ENCODE measurements at regions not wholly inside any gene's neighbourhood (a gene's known extent, or its start where the extent isn't known, plus 50 kb on each side); places are given as distances from the start of the nearest gene placed in this dataset.

- TF ChIP-seq CHD7 (IDR thresholded peaks at IDR 0.05; ENCODE audit: insufficient replicate concordance, low read length) (no peak), RXRA (IDR thresholded peaks at IDR 0.05; ENCODE audit: insufficient read depth, low read depth, low read length) (no peak), RAD21 (IDR thresholded peaks at IDR 0.05 in 1 of 2, conservative IDR thresholded peaks at IDR 0.05 in 1 of 2; ENCODE audit: low read depth in 2 of 2, low read length in 2 of 2) (peak; percentile 66 to 77), MAX (IDR thresholded peaks at IDR 0.05) (peak; percentile 50; the same call in 1 of the 2 replicates), TEAD4 (IDR thresholded peaks at IDR 0.05; ENCODE audit: low read depth, low read length) (no peak), ASH2L (IDR thresholded peaks at IDR 0.05; ENCODE audit: low read length) (no peak), SP2 (IDR thresholded peaks at IDR 0.05; ENCODE audit: low read length) (no peak), RNF2 (IDR thresholded peaks at IDR 0.05; ENCODE audit: borderline replicate concordance, low read depth, low read length, missing control alignments, poor library complexity, severe bottlenecking) (no peak), SIX5 (IDR thresholded peaks at IDR 0.05; ENCODE audit: low read depth, low read length) (no peak)
Observed at GRCh38 chr2:235113854-235114253, 162.0 kb downstream of the SH3BP4 start (continued).
